ENCODE measurements at regions not wholly inside any gene's neighbourhood (a gene's known extent, or its start where the extent isn't known, plus 50 kb on each side); places are given as distances from the start of the nearest gene placed in this dataset.
A peak's percentile ranks its signal among the peaks of the same experiment; 100 is the strongest.
"Not testable (repeated sequence)": the region's sequence is repeated elsewhere in the genome, so short reads cannot be mapped to it uniquely, and the experiment has no call there.

DNA sequence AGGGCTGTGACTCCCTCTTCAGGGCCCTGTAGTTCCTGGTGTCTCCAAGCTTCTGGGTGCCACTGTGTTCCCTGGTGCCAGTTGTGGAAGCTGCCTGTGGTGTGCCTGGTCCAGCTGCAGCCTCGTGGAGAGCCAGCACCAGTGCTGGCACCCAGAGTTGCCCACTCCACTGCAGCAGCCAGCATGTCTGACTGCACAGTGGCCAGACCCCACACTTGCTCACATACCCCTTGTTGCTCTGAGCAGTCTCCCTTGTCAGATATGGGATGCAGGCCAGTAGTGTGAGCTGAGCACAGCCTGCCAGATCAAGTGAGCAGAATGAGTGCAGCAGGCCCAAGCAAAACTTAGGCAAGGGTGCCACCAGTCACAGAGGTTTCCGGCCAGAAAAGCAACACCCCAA is 108.6 kb downstream of the ZMAT1 start:
- no peak overlapping the region for H3K27ac Mint-ChIP-seq
- H3K36me3 Mint-ChIP-seq: no peaks in the 10 kb centered on the region
- CTCF ChIA-PET: no interaction called here
- no peaks in the 10 kb centered on the region for H3K9me3 Mint-ChIP-seq (ENCODE audit: low read depth)
- H3K27me3 Mint-ChIP-seq: no peaks in the 10 kb centered on the region
- H3K4me3 Mint-ChIP-seq: no peak overlapping the region
- DNase-seq (no peak), ATAC-seq (no peak)
- no peaks in the 10 kb centered on the region for H3K4me1 Mint-ChIP-seq

DNA sequence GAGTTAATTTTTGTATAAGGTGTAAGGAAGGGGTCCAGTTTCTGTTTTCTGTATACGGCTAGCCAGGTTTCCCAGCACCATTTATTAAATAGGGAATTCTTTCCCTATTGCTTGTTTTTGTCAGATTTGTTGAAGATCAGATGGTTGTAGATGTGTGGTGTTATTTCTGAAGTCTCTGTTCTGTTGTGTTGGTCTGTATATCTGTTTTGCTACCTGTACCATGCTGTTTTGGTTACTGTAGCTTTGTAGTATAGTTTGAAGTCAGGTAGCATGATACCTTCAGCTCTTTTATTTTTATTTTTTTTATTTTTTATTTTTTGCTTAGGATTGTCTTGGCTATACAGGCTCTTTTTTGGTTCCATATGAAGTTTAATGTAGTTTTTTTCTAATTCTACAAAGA is 114.1 kb downstream of the ZMAT1 start:
- H3K27ac Mint-ChIP-seq; H3K4me1 Mint-ChIP-seq; H3K9me3 Mint-ChIP-seq (ENCODE audit: low read depth); DNase-seq; H3K4me3 Mint-ChIP-seq; H3K36me3 Mint-ChIP-seq; ATAC-seq; CTCF ChIA-PET; H3K27me3 Mint-ChIP-seq: not testable (repeated sequence)

DNA sequence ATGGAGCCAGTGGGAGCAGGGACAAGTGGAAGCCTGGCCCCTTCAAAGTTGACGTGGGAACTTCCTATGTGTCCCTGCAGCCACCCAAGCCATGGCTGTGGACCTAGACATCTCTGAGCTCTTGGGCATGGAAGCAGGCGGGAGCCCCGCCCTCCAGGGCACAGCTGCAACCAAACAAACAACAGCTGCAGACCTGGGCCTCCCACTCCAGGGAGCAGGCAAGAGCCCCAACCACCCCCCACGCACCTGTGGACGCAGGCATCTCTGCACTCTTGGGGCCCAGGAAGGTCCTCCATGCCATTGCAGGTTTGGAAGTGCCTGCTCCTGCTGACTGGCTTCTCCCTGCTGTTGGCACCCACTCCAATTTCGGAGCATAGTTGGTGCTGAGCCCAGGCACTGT is 118.6 kb downstream of the ZMAT1 start:
- no peak overlapping the region for H3K27ac Mint-ChIP-seq
- no peak for ATAC-seq
- H3K36me3 Mint-ChIP-seq: no peaks in the 10 kb centered on the region
- H3K4me1 Mint-ChIP-seq: no peaks in the 10 kb centered on the region
- CTCF ChIA-PET: no interaction called here
- no peaks in the 10 kb centered on the region for H3K9me3 Mint-ChIP-seq (ENCODE audit: low read depth)
- H3K27me3 Mint-ChIP-seq: no peaks in the 10 kb centered on the region
- no peak for DNase-seq
- no peak overlapping the region for H3K4me3 Mint-ChIP-seq

DNA sequence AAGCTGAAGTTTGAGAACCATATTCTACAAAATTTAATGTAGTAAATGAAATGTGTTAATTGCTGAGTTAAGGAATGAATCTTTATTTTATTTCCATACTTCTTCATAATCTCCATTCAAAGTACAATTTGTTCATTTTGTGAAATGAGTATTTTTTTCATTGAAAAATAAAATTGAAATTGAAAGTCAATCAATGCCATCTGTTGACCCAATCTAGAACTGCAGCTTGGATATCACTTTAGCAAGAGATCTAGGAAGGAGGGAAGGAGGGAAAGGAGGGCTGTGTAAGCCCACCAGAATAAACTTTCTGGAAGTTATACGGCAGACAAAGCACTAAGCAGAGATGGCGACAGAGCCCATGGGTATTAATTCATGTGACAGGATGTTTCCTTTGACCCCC is 128.4 kb downstream of the ZMAT1 start:
- Mint-ChIP-seq H3K27me3 (no peaks in the 10 kb centered on the region), H3K4me1 (peaks cover 2% of the 10 kb centered on the region), H3K27ac (no peak overlapping the region), H3K4me3 (no peak overlapping the region), H3K9me3 (ENCODE audit: low read depth) (no peaks in the 10 kb centered on the region), H3K36me3 (no peaks in the 10 kb centered on the region)
- DNase-seq (no peak), ATAC-seq (no peak)
- CTCF ChIA-PET: interaction anchor here (1.3 to 1.8 kb wide), 3 partner anchors 212 to 387 kb away, joined by 3 to 6 read pairs (median 4); no protein-coding TSS in a partner anchor

DNA sequence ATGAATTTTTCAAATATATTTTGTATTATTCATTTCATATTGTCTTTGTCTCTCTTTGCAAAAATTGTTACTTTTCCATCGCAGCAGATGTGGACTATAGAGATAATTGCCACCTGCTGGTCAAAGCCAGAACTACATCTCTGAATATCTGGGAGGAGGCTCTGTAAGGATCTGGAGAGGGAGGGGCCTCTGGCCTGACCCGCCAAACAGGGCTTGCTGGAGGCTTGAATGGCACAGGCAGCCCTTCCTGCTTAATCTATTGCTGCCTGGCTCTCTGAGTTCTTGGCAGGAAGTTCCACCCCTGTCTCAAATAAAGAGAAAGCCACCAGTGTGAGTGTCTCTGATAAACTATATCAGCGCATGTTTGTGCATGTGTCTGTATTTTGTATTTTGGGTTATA is 132.4 kb downstream of the ZMAT1 start:
- no peak overlapping the region for H3K27ac Mint-ChIP-seq
- peak overlapping the region; percentile 61 for H3K4me3 Mint-ChIP-seq
- no peaks in the 10 kb centered on the region for H3K36me3 Mint-ChIP-seq
- DNase-seq (peak; percentile 87), ATAC-seq (peak; percentile 100)
- CTCF ChIA-PET: interaction anchor here (1.0 kb wide), 1 partner anchor 385 kb away, joined by 3 read pairs; no protein-coding TSS in a partner anchor
- H3K4me1 Mint-ChIP-seq: peaks cover 2% of the 10 kb centered on the region
- peaks cover 2% of the 10 kb centered on the region for H3K27me3 Mint-ChIP-seq
- H3K9me3 Mint-ChIP-seq (ENCODE audit: low read depth): no peaks in the 10 kb centered on the region

DNA sequence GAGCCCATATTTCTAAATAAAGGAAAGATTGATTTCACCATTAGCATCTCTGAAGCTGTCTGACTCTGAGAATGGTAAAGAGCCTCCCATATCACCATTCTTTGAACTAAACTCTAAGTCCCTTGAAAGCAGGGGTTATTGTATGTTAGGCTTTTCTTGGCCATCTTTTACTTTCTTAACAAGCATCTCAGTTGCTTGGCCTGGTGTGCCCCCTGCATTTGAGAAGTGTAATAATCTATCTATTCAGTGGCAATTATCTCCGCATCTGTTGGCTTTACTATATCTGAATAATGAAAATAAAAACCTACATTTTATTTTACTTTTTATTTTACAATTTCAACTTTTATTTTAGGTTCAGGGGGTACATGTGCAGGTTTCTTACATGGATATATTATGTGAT is 128.3 kb upstream of the ARMCX2 start:
- Mint-ChIP-seq H3K27ac (no peak overlapping the region), H3K27me3 (no peaks in the 10 kb centered on the region), H3K9me3 (ENCODE audit: low read depth) (no peaks in the 10 kb centered on the region), H3K36me3 (no peaks in the 10 kb centered on the region), H3K4me3 (no peak overlapping the region), H3K4me1 (no peaks in the 10 kb centered on the region)
- DNase-seq (no peak), ATAC-seq (no peak)
- CTCF ChIA-PET: no interaction called here

DNA sequence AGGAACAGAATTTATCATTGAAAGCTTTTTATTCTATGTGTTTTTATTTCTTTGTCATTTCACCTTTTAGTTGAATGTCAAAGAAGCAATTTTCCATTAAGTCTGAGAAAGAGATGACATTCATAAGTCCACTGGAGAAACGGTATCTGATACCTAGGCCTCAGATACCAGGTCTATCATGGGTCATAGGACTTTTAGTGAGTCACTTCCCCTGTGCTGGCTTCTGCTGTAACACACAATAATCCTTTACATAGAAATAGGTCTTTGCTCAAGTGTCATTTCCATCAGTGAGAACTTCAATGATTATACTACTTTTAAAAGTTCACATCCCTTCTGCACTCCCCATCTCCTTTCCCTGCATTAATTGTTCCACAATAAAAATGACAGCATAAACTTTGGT is 125.5 kb upstream of the ARMCX2 start:
- DNase-seq: no peak
- CTCF ChIA-PET: no interaction called here
- Mint-ChIP-seq H3K9me3 (ENCODE audit: low read depth) (no peaks in the 10 kb centered on the region), H3K36me3 (no peaks in the 10 kb centered on the region), H3K27ac (no peak overlapping the region), H3K27me3 (no peaks in the 10 kb centered on the region), H3K4me1 (no peaks in the 10 kb centered on the region), H3K4me3 (no peak overlapping the region)
- no peak for ATAC-seq

DNA sequence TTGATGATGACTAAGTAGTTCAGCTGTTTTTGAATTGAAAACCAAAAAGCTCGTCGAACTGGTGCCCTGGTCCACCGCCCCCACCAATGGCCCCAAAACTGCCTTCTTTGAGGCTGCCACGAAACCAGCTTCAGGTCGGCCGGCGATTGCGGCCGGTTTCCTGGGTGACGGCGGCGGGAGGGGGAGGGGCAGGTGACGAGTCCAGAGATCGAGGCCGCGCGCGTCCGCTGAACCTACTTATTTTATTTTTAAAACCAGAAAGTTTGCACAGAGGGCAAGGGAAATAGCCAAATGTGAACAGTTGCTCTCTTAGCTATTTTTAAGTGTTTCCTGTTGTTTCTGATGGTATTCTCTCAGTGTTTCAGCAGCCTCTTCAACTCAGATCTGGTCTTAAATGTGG is 120.8 kb upstream of the ARMCX2 start:
- H3K4me3 Mint-ChIP-seq; DNase-seq; H3K27ac Mint-ChIP-seq; CTCF ChIA-PET; ATAC-seq; H3K9me3 Mint-ChIP-seq (ENCODE audit: low read depth); H3K27me3 Mint-ChIP-seq; H3K4me1 Mint-ChIP-seq; H3K36me3 Mint-ChIP-seq: not testable (repeated sequence)

DNA sequence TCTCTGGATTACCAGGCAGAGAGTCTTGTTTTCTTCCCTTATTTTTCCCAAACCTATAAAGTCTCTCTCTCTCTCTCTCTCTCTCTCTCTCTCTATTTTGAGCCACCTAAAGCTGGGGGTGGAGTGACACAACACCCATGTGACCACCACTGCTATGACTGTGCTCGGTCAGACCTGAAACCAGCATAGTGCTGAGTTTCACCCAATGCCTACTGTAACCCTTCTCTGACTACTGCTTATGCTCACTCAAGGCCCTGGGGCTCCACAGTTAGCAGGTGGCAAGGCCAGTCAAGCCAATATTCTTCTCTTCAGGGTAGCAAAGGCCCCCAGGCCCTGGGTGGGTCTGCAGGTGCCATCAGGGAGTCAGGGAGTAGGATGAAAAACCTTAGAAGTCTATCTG is 114.7 kb upstream of the ARMCX2 start:
- Mint-ChIP-seq H3K9me3 (ENCODE audit: low read depth) (no peaks in the 10 kb centered on the region), H3K27me3 (peaks cover 12% of the 10 kb centered on the region), H3K27ac (no peak overlapping the region), H3K4me3 (no peak overlapping the region), H3K4me1 (no peaks in the 10 kb centered on the region), H3K36me3 (no peaks in the 10 kb centered on the region)
- ATAC-seq (peak; percentile 39), DNase-seq (peak; percentile 41)
- CTCF ChIA-PET: no interaction called here

DNA sequence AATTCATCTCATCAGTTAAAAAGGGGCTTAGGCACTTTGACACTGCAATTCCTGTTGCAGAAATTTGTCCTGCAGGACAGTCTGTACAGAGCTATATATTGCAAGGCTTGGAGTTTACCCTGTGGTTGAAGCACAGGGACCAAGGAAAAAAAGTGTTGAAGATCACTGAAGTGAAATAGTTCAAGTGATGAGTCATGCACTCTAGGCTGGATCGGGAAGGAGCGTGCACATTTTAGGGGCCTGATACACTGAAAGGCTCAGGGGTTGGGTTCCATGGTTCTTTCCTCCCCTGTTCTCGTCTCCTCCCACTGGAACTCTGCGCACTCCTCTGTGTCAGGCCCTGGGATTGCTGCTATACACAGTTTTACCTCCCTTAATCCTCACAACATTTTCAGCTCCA is 104.9 kb upstream of the ARMCX2 start:
- no peaks in the 10 kb centered on the region for H3K4me1 Mint-ChIP-seq
- H3K27ac Mint-ChIP-seq: no peak overlapping the region
- no peaks in the 10 kb centered on the region for H3K9me3 Mint-ChIP-seq (ENCODE audit: low read depth)
- no peak overlapping the region for H3K4me3 Mint-ChIP-seq
- CTCF ChIA-PET: no interaction called here
- H3K36me3 Mint-ChIP-seq: no peaks in the 10 kb centered on the region
- ATAC-seq: no peak
- DNase-seq: no peak
- H3K27me3 Mint-ChIP-seq: peaks cover 15% of the 10 kb centered on the region

DNA sequence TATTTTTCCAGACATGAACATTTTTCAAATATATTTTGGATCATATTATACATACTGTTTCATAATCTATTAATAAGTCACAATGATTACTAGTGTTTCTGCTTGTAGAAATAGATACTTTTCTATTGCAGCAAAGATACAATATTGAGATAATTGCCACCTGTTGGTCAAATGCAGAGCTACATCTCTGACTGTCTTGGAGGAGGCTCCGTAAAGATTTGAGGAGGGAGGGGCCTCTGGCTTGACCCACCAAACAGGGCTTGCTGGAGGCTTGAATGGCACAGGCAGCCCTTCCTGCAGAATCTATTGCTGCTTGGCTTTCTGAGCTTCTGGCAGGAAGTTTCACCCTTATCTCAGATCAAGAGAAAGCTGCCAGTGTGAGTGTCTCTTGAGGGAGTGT is 99.3 kb upstream of the ARMCX2 start:
- peak; percentile 39 for DNase-seq
- peaks cover 16% of the 10 kb centered on the region for H3K27me3 Mint-ChIP-seq
- H3K9me3 Mint-ChIP-seq (ENCODE audit: low read depth): no peaks in the 10 kb centered on the region
- no peak overlapping the region for H3K4me3 Mint-ChIP-seq
- CTCF ChIA-PET: no interaction called here
- H3K4me1 Mint-ChIP-seq: no peaks in the 10 kb centered on the region
- ATAC-seq: peak; percentile 70
- H3K27ac Mint-ChIP-seq: no peak overlapping the region
- H3K36me3 Mint-ChIP-seq: no peaks in the 10 kb centered on the region

DNA sequence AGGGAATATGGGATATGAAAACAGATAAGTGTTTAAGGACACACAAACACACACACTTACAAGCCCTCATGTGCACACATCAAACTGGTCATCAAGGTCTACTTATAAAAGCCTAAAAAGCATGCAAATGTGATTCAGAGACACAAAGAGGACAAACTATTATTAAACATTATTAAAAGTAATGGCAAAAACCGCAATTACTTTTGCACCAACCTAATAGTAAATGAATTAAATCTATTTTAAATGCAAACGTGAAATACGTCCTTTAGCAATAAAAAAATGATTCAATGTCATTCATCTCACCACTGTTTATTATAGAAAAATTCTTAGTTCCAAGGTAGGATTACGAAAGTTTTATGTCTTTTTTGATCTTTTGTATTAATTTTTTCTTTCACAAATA is 91.1 kb upstream of the ARMCX2 start:
- no peaks in the 10 kb centered on the region for H3K36me3 Mint-ChIP-seq
- H3K4me3 Mint-ChIP-seq: no peak overlapping the region
- CTCF ChIA-PET: no interaction called here
- H3K27me3 Mint-ChIP-seq: peaks cover 12% of the 10 kb centered on the region
- H3K9me3 Mint-ChIP-seq (ENCODE audit: low read depth): no peaks in the 10 kb centered on the region
- ATAC-seq (no peak), DNase-seq (no peak)
- H3K27ac Mint-ChIP-seq: no peak overlapping the region
- no peaks in the 10 kb centered on the region for H3K4me1 Mint-ChIP-seq

DNA sequence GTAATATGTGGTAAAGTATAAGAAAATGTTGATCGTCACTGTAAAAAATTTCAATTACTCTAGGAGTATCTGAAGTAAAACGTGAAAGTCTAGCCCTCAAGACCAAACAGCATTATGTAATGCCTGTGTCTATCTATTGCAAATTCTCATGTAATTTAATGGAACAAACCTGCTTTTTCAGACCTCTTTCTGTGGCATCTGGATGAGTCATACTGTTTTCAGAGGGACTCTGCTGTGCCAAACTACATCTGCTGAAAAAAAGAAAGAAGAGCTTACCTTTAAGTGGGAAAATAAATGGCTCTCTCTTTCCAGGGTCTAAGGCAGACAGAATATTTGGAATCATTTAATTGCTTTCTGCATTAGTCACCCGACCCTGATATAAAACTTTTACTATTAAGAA is 89.8 kb upstream of the ARMCX2 start:
- ATAC-seq: no peak
- peaks cover 10% of the 10 kb centered on the region for H3K27me3 Mint-ChIP-seq
- CTCF ChIA-PET: no interaction called here
- no peak overlapping the region for H3K27ac Mint-ChIP-seq
- H3K36me3 Mint-ChIP-seq: no peaks in the 10 kb centered on the region
- no peaks in the 10 kb centered on the region for H3K9me3 Mint-ChIP-seq (ENCODE audit: low read depth)
- H3K4me3 Mint-ChIP-seq: no peak overlapping the region
- no peaks in the 10 kb centered on the region for H3K4me1 Mint-ChIP-seq
- no peak for DNase-seq

DNA sequence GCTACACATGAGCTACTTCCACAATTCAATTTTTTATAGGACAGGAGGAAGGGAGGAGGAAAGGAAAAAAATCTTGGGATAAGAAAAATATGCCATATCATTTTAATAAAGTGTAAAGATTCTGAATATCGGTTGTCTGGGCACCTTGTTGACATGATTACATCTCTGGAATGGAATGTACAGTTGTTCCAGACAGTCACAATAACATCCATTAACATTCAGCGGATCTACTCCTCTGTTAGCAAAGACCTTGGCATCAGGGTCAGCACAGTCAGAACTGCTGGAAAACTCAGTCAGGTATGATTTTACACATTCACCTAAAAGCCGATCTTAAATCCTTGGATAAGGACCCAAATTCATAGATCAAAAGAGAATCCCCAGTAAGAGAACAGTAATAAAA is 85.4 kb upstream of the ARMCX2 start:
- H3K9me3 Mint-ChIP-seq (ENCODE audit: low read depth): no peaks in the 10 kb centered on the region

DNA sequence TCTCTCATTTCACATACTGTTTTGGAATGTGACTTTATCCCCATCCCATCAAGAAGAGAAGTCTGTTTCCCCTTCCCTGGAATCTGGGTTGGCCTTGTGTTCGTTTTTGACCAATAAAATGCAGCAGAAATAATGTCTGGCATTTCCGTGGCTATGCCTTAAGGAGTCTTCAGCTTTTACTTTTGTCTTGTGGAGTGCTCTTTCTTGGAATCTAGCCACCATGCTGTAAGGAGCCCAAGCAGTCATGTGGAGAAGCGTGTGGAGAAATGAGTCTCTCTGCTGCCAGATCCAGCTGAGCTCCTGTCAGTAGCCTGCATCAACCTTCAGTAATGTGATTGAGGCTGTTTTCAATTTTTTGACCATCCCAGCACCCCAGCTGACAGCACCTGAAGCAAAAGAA is 84.4 kb upstream of the ARMCX2 start:
- Mint-ChIP-seq H3K27ac (no peak overlapping the region), H3K27me3 (peaks cover 2% of the 10 kb centered on the region), H3K4me1 (no peaks in the 10 kb centered on the region), H3K36me3 (no peaks in the 10 kb centered on the region), H3K4me3 (no peak overlapping the region), H3K9me3 (ENCODE audit: low read depth) (no peaks in the 10 kb centered on the region)
- CTCF ChIA-PET: no interaction called here
- no peak for DNase-seq
- ATAC-seq: no peak

More for the DNA sequence above, 85.4 kb upstream of the ARMCX2 start:
- Mint-ChIP-seq H3K4me1 (no peaks in the 10 kb centered on the region), H3K27me3 (peaks cover 2% of the 10 kb centered on the region), H3K4me3 (no peak overlapping the region), H3K36me3 (no peaks in the 10 kb centered on the region), H3K27ac (no peak overlapping the region)
- ATAC-seq (no peak), DNase-seq (no peak)
- CTCF ChIA-PET: no interaction called here

Data from activated CD8-positive, alpha-beta memory T cell treated with anti-CD3 and anti-CD28 coated beads, Interleukin-2, amount 10 ng/mL, durations not matched to agents 7 days and 5 days (primary cell).